Loucy (cell line): ENCODE measurements at regions not wholly inside any gene's neighbourhood (a gene's known extent, or its start where the extent isn't known, plus 50 kb on each side); places are given as distances from the start of the nearest gene placed in this dataset.
"Not testable (repeated sequence)": the region's sequence is repeated elsewhere in the genome, so short reads cannot be mapped to it uniquely, and the experiment has no call there.

Source experiments
- H2AFZ ChIP-seq: fragments of 200-600 bp; sonication (generic); 2 replicates; pipeline ENCODE4 v1.6.0; 2016; ENCODE audit warnings: antibody characterized with exemption, mild to moderate bottlenecking, low read length, moderate library complexity
- H3F3A ChIP-seq: fragments of 200-600 bp; 2 replicates; pipeline ENCODE4 v1.6.0; 2016; ENCODE audit warnings: antibody characterized with exemption, low read depth, mild to moderate bottlenecking
- H3K27me3 ChIP-seq: fragments of 200-600 bp; sonication (generic); 2 replicates; pipeline ENCODE4 v1.6.1; 2014; ENCODE audit warnings: low read length, mild to moderate bottlenecking; ENCODE audit not compliant: insufficient read depth, poor library complexity, severe bottlenecking
- H3K36me3 ChIP-seq: fragments of 200-600 bp; sonication (generic); 2 replicates; pipeline ENCODE4 v1.6.1; 2016; ENCODE audit warnings: low read length; ENCODE audit not compliant: insufficient read depth
- H3K4me1 ChIP-seq: fragments of 200-600 bp; sonication (generic); 2 replicates; pipeline ENCODE4 v1.5.1; 2014; ENCODE audit warnings: low read length, mild to moderate bottlenecking; ENCODE audit not compliant: insufficient read depth, poor library complexity, severe bottlenecking
- H3K4me2 ChIP-seq: fragments of 200-600 bp; sonication (generic); 2 replicates; pipeline ENCODE4 v1.6.0; 2014; ENCODE audit warnings: antibody characterized with exemption, low read length, low read depth, mild to moderate bottlenecking; ENCODE audit not compliant: poor library complexity, severe bottlenecking
- H3K4me3 ChIP-seq: fragments of 200-600 bp; sonication (generic); 2 replicates; pipeline ENCODE4 v1.5.1; 2014; ENCODE audit warnings: low read length, mild to moderate bottlenecking, mixed read lengths; ENCODE audit not compliant: poor library complexity, severe bottlenecking
- H3K79me2 ChIP-seq: fragments of 200-600 bp; sonication (generic); 2 replicates; pipeline ENCODE4 v1.6.1; 2014; ENCODE audit warnings: low read length; ENCODE audit not compliant: insufficient read depth
- H3K9ac ChIP-seq: fragments of 200-600 bp; sonication (generic); 2 replicates; pipeline ENCODE4 v1.6.0; 2014; ENCODE audit warnings: mild to moderate bottlenecking, low read depth, low read length, moderate library complexity; ENCODE audit not compliant: poor library complexity, severe bottlenecking
- H3K9me2 ChIP-seq: fragments of 200-600 bp; sonication (generic); replicated peaks from 2 replicates; pipeline ENCODE4 v1.6.1; 2016; ENCODE audit warnings: low read depth, low read length, mixed read lengths
- H3K9me3 ChIP-seq: fragments of 200-600 bp; sonication (generic); 2 replicates; pipeline ENCODE4 v1.6.1; 2014; ENCODE audit warnings: mild to moderate bottlenecking, antibody characterized with exemption, low read length, low read depth; ENCODE audit not compliant: insufficient read depth
- H4K20me1 ChIP-seq: fragments of 200-600 bp; sonication (generic); 2 replicates; pipeline ENCODE4 v1.6.0; 2014; ENCODE audit warnings: antibody characterized with exemption, low read length, mild to moderate bottlenecking; ENCODE audit not compliant: insufficient read depth, poor library complexity, severe bottlenecking
- CTCF ChIP-seq: fragments of 200-600 bp; sonication (generic); conservative IDR thresholded peaks from 2 replicates; pipeline ENCODE4 v1.5.1; 2014; ENCODE audit warnings: mild to moderate bottlenecking, antibody characterized with exemption, low read length
- EZH2phosphoT487 ChIP-seq: fragments of 200-600 bp; IDR thresholded peaks from 2 replicates; pipeline ENCODE4 v1.6.1; 2018; ENCODE audit warnings: antibody characterized with exemption, mild to moderate bottlenecking, moderate library complexity, borderline replicate concordance

- no peaks in the 10 kb centered on the region for H4K20me1 ChIP-seq
- H3K9me2 ChIP-seq: no peaks in the 10 kb centered on the region
- 0 out of 2 replicates have a peak, but pooled peaks cover 2% of the 10 kb centered on the region for H3K9me3 ChIP-seq
- no peaks in the 10 kb centered on the region for H3K4me1 ChIP-seq
- H3K4me3 ChIP-seq: no peak overlapping the region
- no peak overlapping the region for H3K4me2 ChIP-seq
- H3K9ac ChIP-seq: no peak overlapping the region
- H2AFZ ChIP-seq: no peak overlapping the region
- H3K79me2 ChIP-seq: no peaks in the 10 kb centered on the region
- no peaks in the 10 kb centered on the region for H3K36me3 ChIP-seq
- no peaks in the 10 kb centered on the region for H3F3A ChIP-seq
- H3K27me3 ChIP-seq: no peaks in the 10 kb centered on the region
- TF ChIP-seq CTCF (no peak), EZH2phosphoT487 (no peak)
Measured at GRCh38 chr4:181810711-181811110, 432.5 kb upstream of the TENM3 start.

DNA sequence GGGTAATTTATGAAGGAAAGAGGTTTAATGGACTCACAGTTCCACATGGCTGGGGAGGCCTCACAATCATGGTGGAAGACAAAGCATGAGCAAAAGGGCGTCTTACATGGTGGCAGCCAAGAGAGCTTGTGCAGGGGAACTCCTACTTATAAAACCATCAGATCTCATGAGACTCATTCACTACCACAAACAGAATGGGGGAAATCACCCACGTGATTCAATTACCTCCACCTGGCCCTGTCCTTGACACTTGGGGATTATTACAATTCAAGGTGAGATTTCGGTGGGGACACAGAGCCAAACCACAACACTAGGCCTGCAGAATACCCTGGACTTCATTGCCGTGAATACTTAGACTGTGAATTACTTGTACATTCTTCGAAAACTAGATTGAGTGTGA lies 431.7 kb upstream of the TENM3 start:
- H2AFZ ChIP-seq, H3F3A ChIP-seq, H3K4me1 ChIP-seq, H3K4me3 ChIP-seq, H3K79me2 ChIP-seq, H3K27me3 ChIP-seq, H3K9me2 ChIP-seq, H3K36me3 ChIP-seq, H4K20me1 ChIP-seq, H3K4me2 ChIP-seq, H3K9ac ChIP-seq, H3K9me3 ChIP-seq: not testable (repeated sequence)

GRCh38 chr4:181819946-181820345 lies 423.3 kb upstream of the TENM3 start:
- Histone ChIP-seq H3K9me3 (no peaks in the 10 kb centered on the region), H3F3A (no peaks in the 10 kb centered on the region), H3K4me1 (no peaks in the 10 kb centered on the region), H4K20me1 (no peaks in the 10 kb centered on the region), H3K4me3 (no peak overlapping the region), H3K9ac (no peak overlapping the region), H3K79me2 (no peaks in the 10 kb centered on the region), H2AFZ (no peak overlapping the region), H3K27me3 (no peaks in the 10 kb centered on the region), H3K9me2 (no peaks in the 10 kb centered on the region), H3K4me2 (no peak overlapping the region), H3K36me3 (no peaks in the 10 kb centered on the region)
- TF ChIP-seq CTCF: no peak

- H2AFZ ChIP-seq: no peak overlapping the region
- no peak overlapping the region for H3K4me3 ChIP-seq
- H3K9ac ChIP-seq: no peak overlapping the region
- H4K20me1 ChIP-seq: no peaks in the 10 kb centered on the region
- H3K4me2 ChIP-seq: no peak overlapping the region
- H3K27me3 ChIP-seq: no peaks in the 10 kb centered on the region
- no peaks in the 10 kb centered on the region for H3K4me1 ChIP-seq
- no peaks in the 10 kb centered on the region for H3K79me2 ChIP-seq
- no peaks in the 10 kb centered on the region for H3K36me3 ChIP-seq
- H3F3A ChIP-seq: no peaks in the 10 kb centered on the region
- no peaks in the 10 kb centered on the region for H3K9me2 ChIP-seq
- TF ChIP-seq CTCF (no peak), EZH2phosphoT487 (no peak)
- H3K9me3 ChIP-seq: no peaks in the 10 kb centered on the region
Measured at GRCh38 chr4:181820553-181820952, 422.6 kb upstream of the TENM3 start.
